Mesenchymal stem cell (in vitro differentiated cells and primary cell): ENCODE measurements at regions not wholly inside any gene's neighbourhood (a gene's known extent, or its start where the extent isn't known, plus 50 kb on each side); places are given as distances from the start of the nearest gene placed in this dataset.

Experiments
- DNase-seq: peaks from one replicate; pipeline ENCODE4 v3.0.0-alpha.2; 2013
- H2AFZ ChIP-seq: one replicate; pipeline ENCODE4 v1.6.1; 2013; ENCODE audit warnings: low read depth, mild to moderate bottlenecking, control low read depth, inconsistent platforms, low read length, moderate library complexity
- H2AK5ac ChIP-seq: 2 replicates; pipeline ENCODE4 v1.6.1; 2013; ENCODE audit warnings: low read length, moderate library complexity, mild to moderate bottlenecking, inconsistent platforms; ENCODE audit not compliant: severe bottlenecking
- H2BK120ac ChIP-seq: one replicate; pipeline ENCODE4 v1.6.1; 2013; ENCODE audit warnings: low read depth, mild to moderate bottlenecking, inconsistent platforms, low read length, moderate library complexity
- H2BK12ac ChIP-seq, 2 experiments: one replicate each; pipeline ENCODE4 v1.6.1; 2013; ENCODE audit warnings: inconsistent platforms in 2 of 2, low read length in 2 of 2, mild to moderate bottlenecking in 2 of 2, moderate library complexity in 2 of 2, control low read depth in 1 of 2
- H2BK15ac ChIP-seq: one replicate; pipeline ENCODE4 v1.6.1; 2013; ENCODE audit warnings: mild to moderate bottlenecking, low read depth, inconsistent platforms; ENCODE audit not compliant: poor library complexity, severe bottlenecking
- H2BK5ac ChIP-seq: 2 replicates; pipeline ENCODE4 v1.6.1; 2013; ENCODE audit warnings: low read depth, mild to moderate bottlenecking, low read length, control low read depth, inconsistent platforms; ENCODE audit not compliant: poor library complexity, severe bottlenecking
- H3K14ac ChIP-seq, 2 experiments: one replicate each; pipeline ENCODE4 v1.6.1; 2013; ENCODE audit warnings: inconsistent platforms in 2 of 2, low read length in 2 of 2, control low read depth in 1 of 2, mild to moderate bottlenecking in 1 of 2, moderate library complexity in 1 of 2
- H3K18ac ChIP-seq, 2 experiments: one replicate each; pipeline ENCODE4 v1.6.1; 2013; ENCODE audit warnings: inconsistent platforms in 2 of 2, low read length in 2 of 2, control low read depth in 1 of 2, low read depth in 1 of 2, mild to moderate bottlenecking in 1 of 2
- H3K23ac ChIP-seq, 2 experiments: one replicate each; pipeline ENCODE4 v1.6.1; 2013; ENCODE audit warnings: inconsistent platforms in 2 of 2, low read length in 2 of 2, mild to moderate bottlenecking in 2 of 2, moderate library complexity in 2 of 2, control low read depth in 1 of 2
- H3K27ac ChIP-seq: 2 replicates; pipeline ENCODE4 v1.5.1; 2013; ENCODE audit warnings: mild to moderate bottlenecking, moderate library complexity, low read length, control low read depth, inconsistent platforms; ENCODE audit not compliant: poor library complexity, severe bottlenecking
- H3K27me3 ChIP-seq, 2 experiments: 2 replicates each; pipeline versions ENCODE4 v1.6.1 to v1.7.0; 2013; ENCODE audit warnings: low read length in 2 of 2, mild to moderate bottlenecking in 2 of 2, moderate library complexity in 2 of 2, control low read depth in 1 of 2, inconsistent platforms in 1 of 2; ENCODE audit not compliant: control insufficient read depth in 1 of 2, insufficient read depth in 1 of 2
- H3K36me3 ChIP-seq, 2 experiments: 2 replicates each; pipeline versions ENCODE4 v1.6.1 to v1.7.0; 2013; ENCODE audit warnings: low read length in 2 of 2, control low read depth in 1 of 2, inconsistent platforms in 1 of 2, low read depth in 1 of 2, mild to moderate bottlenecking in 1 of 2; ENCODE audit not compliant: insufficient read depth in 2 of 2, control insufficient read depth in 1 of 2
- H3K4ac ChIP-seq, 2 experiments: one replicate each; pipeline ENCODE4 v1.6.1; 2013; ENCODE audit warnings: inconsistent platforms in 2 of 2, low read length in 2 of 2, mild to moderate bottlenecking in 2 of 2, moderate library complexity in 2 of 2, control low read depth in 1 of 2, low read depth in 1 of 2
- H3K4me1 ChIP-seq: 2 replicates; pipeline ENCODE4 v1.6.1; 2013; ENCODE audit warnings: low read depth, low read length, control low read depth; ENCODE audit not compliant: control insufficient read depth, insufficient read depth
- H3K4me2 ChIP-seq: 2 replicates; pipeline ENCODE4 v1.6.1; 2013; ENCODE audit warnings: low read length, mild to moderate bottlenecking, inconsistent platforms; ENCODE audit not compliant: poor library complexity, severe bottlenecking
- H3K4me3 ChIP-seq, 2 experiments: 2 replicates each; pipeline versions ENCODE4 v1.5.1 to v1.7.0; 2013; ENCODE audit warnings: low read length in 2 of 2, mild to moderate bottlenecking in 2 of 2, control low read depth in 1 of 2, low read depth in 1 of 2; ENCODE audit not compliant: insufficient read depth in 1 of 2
- H3K79me1 ChIP-seq: replicated peaks from 2 replicates; pipeline ENCODE4 v1.6.1; 2013; ENCODE audit warnings: mild to moderate bottlenecking, control low read depth, low read length, inconsistent platforms; ENCODE audit not compliant: poor library complexity, severe bottlenecking
- H3K9ac ChIP-seq: 2 replicates; pipeline ENCODE4 v1.7.0; 2013; ENCODE audit warnings: mild to moderate bottlenecking, low read length, moderate library complexity
- H3K9me3 ChIP-seq: 2 replicates; pipeline ENCODE4 v1.7.0; 2013; ENCODE audit warnings: mild to moderate bottlenecking, low read length; ENCODE audit not compliant: control insufficient read depth
- H4K8ac ChIP-seq: one replicate; pipeline ENCODE4 v1.6.1; 2013; ENCODE audit warnings: inconsistent platforms, mild to moderate bottlenecking, low read length, moderate library complexity
- H4K91ac ChIP-seq: one replicate; pipeline ENCODE4 v1.6.1; 2013; ENCODE audit warnings: mild to moderate bottlenecking, low read length, inconsistent platforms
- WGBS: methylation state at CpG from one replicate; pipeline ENCODE4 v1.1.7; 2013; ENCODE audit warnings: mixed read lengths; 5-methylcytosine and 5-hydroxymethylcytosine counted together

- Histone ChIP-seq H4K91ac (no peak overlapping the region), H3K27ac (no peak overlapping the region), H3K9me3 (no peaks in the 10 kb centered on the region), H2BK120ac (no peak overlapping the region), H3K4me2 (no peak overlapping the region), H2BK15ac (no peak overlapping the region), H3K4ac (no peak overlapping the region), H2AK5ac (no peak overlapping the region), H3K4me1 (peaks cover 10% of the 10 kb centered on the region), H2BK12ac (no peak overlapping the region), H3K23ac (no peak overlapping the region), H3K79me1 (no peaks in the 10 kb centered on the region), H3K27me3 (peaks cover 0 to 19% of the 10 kb centered on the region in 2 experiments), H2AFZ (no peak overlapping the region), H2BK5ac (no peak overlapping the region), H3K14ac (no peak overlapping the region), H3K9ac (no peak overlapping the region), H3K18ac (no peak overlapping the region), H3K4me3 (no peak overlapping the region), H3K36me3 (no peaks in the 10 kb centered on the region), H4K8ac (no peak overlapping the region)
- no peak for DNase-seq
- 76% methylated on average over 12 of the region's 12 CpGs for WGBS
These were observed 214.8 kb downstream of the MATN1 start for GRCh38 chr1:30508611-30509010.

GRCh38 chr1:30508175-30508448 is 215.3 kb downstream of the MATN1 start:
- Histone ChIP-seq H3K23ac (no peak overlapping the region), H2BK5ac (no peak overlapping the region), H3K9me3 (no peaks in the 10 kb centered on the region), H3K36me3 (no peaks in the 10 kb centered on the region), H3K9ac (no peak overlapping the region), H3K4me3 (no peak overlapping the region), H4K8ac (no peak overlapping the region), H2AK5ac (no peak overlapping the region), H3K79me1 (no peaks in the 10 kb centered on the region), H2AFZ (no peak overlapping the region), H3K27ac (no peak overlapping the region), H2BK120ac (no peak overlapping the region), H3K27me3 (peaks cover 0 to 19% of the 10 kb centered on the region in 2 experiments), H2BK12ac (no peak overlapping the region), H3K4me2 (no peak overlapping the region), H4K91ac (no peak overlapping the region), H3K4me1 (peaks cover 10% of the 10 kb centered on the region), H3K18ac (no peak overlapping the region), H2BK15ac (no peak overlapping the region), H3K4ac (no peak overlapping the region), H3K14ac (no peak overlapping the region)
- WGBS: 76% methylated on average over 2 of the region's 3 CpGs
- DNase-seq: no peak

- Histone ChIP-seq H3K4me2 (no peak overlapping the region), H3K18ac (no peak overlapping the region), H2BK12ac (no peak overlapping the region), H2AK5ac (no peak overlapping the region), H3K23ac (no peak overlapping the region), H3K27me3 (peaks cover 0 to 22% of the 10 kb centered on the region in 2 experiments), H3K9ac (no peak overlapping the region), H2BK15ac (no peak overlapping the region), H2BK5ac (no peak overlapping the region), H4K8ac (no peak overlapping the region), H3K4me1 (peaks cover 8% of the 10 kb centered on the region), H3K4ac (no peak overlapping the region), H2AFZ (no peak overlapping the region), H3K79me1 (no peaks in the 10 kb centered on the region), H3K27ac (no peak overlapping the region), H4K91ac (no peak overlapping the region), H2BK120ac (no peak overlapping the region), H3K36me3 (no peaks in the 10 kb centered on the region), H3K9me3 (no peaks in the 10 kb centered on the region), H3K4me3 (no peak overlapping the region), H3K14ac (no peak overlapping the region)
- 67% methylated on average over 9 of the region's 11 CpGs for WGBS
- no peak for DNase-seq
These were observed 215.8 kb downstream of the MATN1 start for GRCh38 chr1:30507401-30508174.

GRCh38 chr1:30507016-30507312 is 216.4 kb downstream of the MATN1 start:
- H2AFZ ChIP-seq: no peak overlapping the region
- H3K27me3 ChIP-seq: peaks cover 0 to 24% of the 10 kb centered on the region in 2 experiments
- H4K91ac ChIP-seq: no peak overlapping the region
- DNase-seq: no peak
- no peak overlapping the region for H2BK12ac ChIP-seq
- no peak overlapping the region for H3K9ac ChIP-seq
- no peaks in the 10 kb centered on the region for H3K36me3 ChIP-seq
- no peak overlapping the region for H4K8ac ChIP-seq
- H2BK120ac ChIP-seq: no peak overlapping the region
- no peak overlapping the region for H3K14ac ChIP-seq
- no peaks in the 10 kb centered on the region for H3K9me3 ChIP-seq
- H3K4me3 ChIP-seq: no peak overlapping the region
- no peak overlapping the region for H3K4me2 ChIP-seq
- H3K27ac ChIP-seq: no peak overlapping the region
- H2AK5ac ChIP-seq: no peak overlapping the region
- no peak overlapping the region for H3K4ac ChIP-seq
- H2BK15ac ChIP-seq: no peak overlapping the region
- no peak overlapping the region for H3K23ac ChIP-seq
- no peaks in the 10 kb centered on the region for H3K79me1 ChIP-seq
- H3K18ac ChIP-seq: no peak overlapping the region
- H2BK5ac ChIP-seq: no peak overlapping the region
- 71% methylated on average over 1 of the region's 2 CpGs for WGBS
- peaks cover 2% of the 10 kb centered on the region for H3K4me1 ChIP-seq
